ENCODE measurements at regions not wholly inside any gene's neighbourhood (a gene's known extent, or its start where the extent isn't known, plus 50 kb on each side); places are given as distances from the start of the nearest gene placed in this dataset.

- TF ChIP-seq CTCF (conservative IDR thresholded peaks at IDR 0.05; ENCODE audit: low read depth, low read length) (no peak), EZH2 (IDR thresholded peaks at IDR 0.05; ENCODE audit: borderline replicate concordance, low read depth, low read length, poor library complexity, severe bottlenecking) (no peak)
These were observed 260.9 kb upstream of the CHD6 start for GRCh38 chr20:41879123-41879522.
